Lung microvascular endothelial cell (primary cell): ENCODE measurements at regions not wholly inside any gene's neighbourhood (a gene's known extent, or its start where the extent isn't known, plus 50 kb on each side); places are given as distances from the start of the nearest gene placed in this dataset.

ENCODE experiments used
- DNase-seq, 2 donors: peaks; one replicate each; pipeline versions ENCODE4 v3.0.0 to v3.0.0-alpha.2; 2010; ENCODE audit warnings: low read depth in 2 of 2

DNA sequence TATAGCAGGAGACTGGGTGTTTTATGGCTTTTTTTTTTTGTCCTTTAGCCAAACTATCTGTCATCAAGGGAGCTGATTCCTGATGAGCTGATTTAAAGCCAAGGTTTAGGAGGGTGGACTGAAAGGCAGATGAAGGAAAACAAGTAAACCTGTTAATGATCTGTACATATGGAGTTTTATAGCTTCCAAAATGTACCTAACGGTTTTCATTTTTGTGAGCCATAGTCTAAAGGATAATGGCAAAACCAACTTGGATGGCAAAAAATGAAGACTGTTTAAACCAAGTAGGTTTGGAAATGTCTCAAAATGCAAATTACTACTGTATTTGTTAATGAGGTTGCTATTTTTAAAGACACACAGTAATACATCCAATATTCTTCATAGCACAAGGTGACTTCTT lies 281.5 kb downstream of the YTHDC2 start:
- no peak for DNase-seq

DNA sequence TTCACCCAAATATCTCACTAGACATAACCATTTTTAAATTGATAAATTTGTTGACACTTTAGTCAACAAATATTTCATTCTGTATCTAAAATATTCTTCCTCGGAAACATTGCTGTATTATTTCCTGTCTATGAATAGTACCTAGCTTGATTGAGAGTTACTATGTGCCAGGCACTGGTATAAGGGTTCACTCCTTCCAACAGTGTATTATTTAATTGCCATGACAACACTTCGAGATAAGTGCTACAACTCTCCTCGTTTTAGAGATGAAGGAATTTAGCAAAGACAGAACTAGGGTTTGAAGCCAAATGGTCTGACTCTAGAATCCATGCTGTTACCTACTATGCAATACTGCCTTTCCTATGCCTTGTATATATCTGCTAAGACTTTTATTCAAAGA lies 287.2 kb downstream of the YTHDC2 start:
- no peak for DNase-seq

GRCh38 chr5:113804264-113804663 lies 290.8 kb downstream of the YTHDC2 start:
- peak in 1 of 2 donors; percentile 14 for DNase-seq

DNA sequence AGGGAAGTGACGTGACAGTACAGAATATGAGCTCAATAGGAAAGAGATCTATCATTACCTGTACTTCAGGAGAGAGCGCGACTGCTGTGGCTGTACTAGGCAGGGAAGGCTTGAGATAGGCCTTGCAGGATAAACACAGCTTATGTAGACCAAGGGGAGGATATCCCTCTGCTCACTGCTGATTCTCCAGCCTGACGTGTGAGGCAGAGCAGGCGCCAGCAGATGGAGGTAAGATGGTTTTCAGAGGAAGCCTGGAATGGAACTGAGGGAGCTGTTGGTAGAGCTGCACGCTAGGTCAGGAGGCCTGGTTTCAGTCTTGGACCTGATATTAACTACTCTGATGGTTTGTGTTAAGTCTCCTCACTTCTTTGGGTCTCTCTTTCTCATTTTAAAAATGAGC lies 291.4 kb downstream of the YTHDC2 start:
- DNase-seq = no peak

- peak; percentile 41 to 68 for DNase-seq
Measured at GRCh38 chr5:113806250-113806649, 292.8 kb downstream of the YTHDC2 start.

DNA sequence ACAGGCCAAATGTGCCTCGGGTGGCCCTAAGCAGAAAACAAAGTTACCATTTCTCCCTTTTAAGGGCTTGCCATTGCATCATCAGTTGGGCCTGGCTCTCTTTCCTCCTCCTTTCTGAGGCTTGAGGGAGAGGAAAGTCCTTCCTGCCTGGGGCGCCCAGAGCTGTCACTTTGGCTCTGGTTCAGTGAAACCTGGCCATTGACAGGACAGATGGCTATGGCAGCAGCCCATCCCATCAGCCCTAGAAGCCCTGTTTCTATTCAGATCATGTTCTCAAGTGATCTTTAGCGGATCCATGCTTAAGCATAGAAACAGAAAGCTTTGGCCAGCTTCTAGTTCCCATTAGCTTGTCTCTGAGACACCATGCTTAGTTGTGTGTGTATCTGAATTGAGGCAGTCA lies 293.4 kb downstream of the YTHDC2 start:
- DNase-seq = peak in 1 of 2 donors; percentile 20

DNA sequence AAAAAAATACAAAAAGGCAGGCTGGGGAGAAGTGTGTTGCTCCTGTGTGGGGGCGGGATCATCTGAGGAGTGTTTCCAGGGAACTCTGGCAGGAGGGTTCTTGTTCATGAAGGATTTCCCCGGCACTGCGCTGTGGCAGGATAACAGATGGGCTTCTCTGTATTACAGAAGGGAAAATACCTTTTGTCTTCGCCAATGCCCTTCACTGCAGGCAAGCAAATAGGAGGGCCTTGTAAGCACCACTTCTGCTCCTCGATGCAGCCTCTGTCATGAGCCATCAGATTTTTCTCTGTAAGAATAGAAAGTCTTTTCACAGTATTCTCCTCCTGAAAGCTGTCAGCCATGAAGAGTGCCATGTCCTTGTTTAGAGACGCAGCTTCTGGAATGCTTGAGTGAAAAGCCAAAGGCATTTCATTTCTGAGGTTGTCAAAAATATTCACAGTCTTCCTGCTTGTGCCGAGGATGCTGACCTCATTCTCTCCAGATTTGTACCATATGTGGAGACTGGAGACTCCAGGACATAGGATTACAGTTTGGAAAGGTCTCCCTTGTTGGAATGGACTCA lies 294.0 kb downstream of the YTHDC2 start:
- DNase-seq = peak in 1 of 2 donors; percentile 22

DNA sequence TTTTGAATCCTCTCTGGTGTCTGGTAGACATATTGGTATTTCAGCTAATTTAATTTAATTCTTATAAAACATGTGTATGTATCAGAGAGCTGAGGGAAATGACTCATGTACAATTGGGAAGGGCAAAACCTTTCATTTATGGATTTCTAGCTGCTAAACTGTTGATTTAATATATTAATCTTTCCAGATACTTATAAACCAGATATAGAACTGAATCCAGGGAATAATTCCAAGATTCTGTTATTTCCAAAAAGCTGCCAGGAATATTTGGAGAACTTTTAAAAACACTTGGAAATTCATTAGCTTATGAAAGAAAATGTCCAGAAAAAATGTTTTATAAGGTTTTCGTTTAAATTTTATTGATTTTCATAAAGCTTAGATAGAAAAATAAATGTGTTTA lies 295.5 kb downstream of the YTHDC2 start:
- DNase-seq = no peak

- DNase-seq = no peak
Measured at GRCh38 chr5:113809626-113810025, 296.1 kb downstream of the YTHDC2 start.

- DNase-seq = no peak
Measured at GRCh38 chr5:113813466-113813865, 300.0 kb downstream of the YTHDC2 start.

GRCh38 chr5:113817683-113818082 lies 304.2 kb downstream of the YTHDC2 start:
- no peak for DNase-seq

GRCh38 chr5:113823696-113824095 lies 310.2 kb downstream of the YTHDC2 start:
- no peak for DNase-seq

GRCh38 chr5:113824307-113824706 lies 310.8 kb downstream of the YTHDC2 start:
- no peak for DNase-seq

- DNase-seq = no peak
Measured at GRCh38 chr5:113825176-113825575, 311.7 kb downstream of the YTHDC2 start.

GRCh38 chr5:113846941-113847340 lies 333.4 kb downstream of the YTHDC2 start:
- DNase-seq = no peak

GRCh38 chr5:113864437-113864836 lies 350.9 kb downstream of the YTHDC2 start:
- DNase-seq = no peak

DNA sequence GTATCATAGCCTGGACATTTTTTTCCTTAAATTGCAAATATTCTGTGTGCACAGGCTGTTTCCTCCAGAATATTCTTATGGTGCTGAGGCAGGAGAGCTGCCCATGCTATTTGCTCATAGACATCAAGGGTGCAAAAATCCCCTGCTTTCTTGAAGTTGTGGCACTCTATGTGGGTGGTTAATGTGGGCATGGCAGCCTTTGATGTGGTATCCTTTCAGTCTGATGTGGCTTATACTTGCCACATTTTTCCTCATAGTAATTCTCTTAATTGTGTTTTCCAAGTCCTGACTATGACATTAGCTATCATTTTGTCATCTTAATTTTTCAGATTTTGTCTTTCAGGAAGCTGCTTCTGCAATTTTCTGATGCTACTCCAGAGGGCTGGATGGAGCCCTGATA lies 353.3 kb downstream of the YTHDC2 start:
- DNase-seq = no peak

GRCh38 chr5:113869611-113870010 lies 356.1 kb downstream of the YTHDC2 start:
- no peak for DNase-seq

DNA sequence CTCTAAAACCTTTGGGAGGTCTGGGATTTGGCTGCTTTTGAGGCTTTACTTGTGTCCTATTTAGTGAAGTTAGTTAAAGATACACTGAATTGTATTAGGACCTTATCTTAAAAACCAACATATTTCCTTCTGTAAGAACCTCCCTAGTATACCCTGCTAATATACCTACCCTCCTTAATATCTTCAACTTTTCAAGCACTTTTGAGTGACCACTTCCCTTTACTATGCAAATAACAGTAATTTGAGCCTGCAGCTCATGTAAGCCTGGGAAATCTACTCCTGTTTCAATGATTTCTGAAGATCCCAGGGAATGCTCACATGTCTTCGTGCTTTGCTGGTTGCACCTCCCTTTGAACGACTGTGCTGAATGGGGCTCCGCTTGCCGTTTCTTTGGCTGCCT lies 358.5 kb downstream of the YTHDC2 start:
- no peak for DNase-seq

DNA sequence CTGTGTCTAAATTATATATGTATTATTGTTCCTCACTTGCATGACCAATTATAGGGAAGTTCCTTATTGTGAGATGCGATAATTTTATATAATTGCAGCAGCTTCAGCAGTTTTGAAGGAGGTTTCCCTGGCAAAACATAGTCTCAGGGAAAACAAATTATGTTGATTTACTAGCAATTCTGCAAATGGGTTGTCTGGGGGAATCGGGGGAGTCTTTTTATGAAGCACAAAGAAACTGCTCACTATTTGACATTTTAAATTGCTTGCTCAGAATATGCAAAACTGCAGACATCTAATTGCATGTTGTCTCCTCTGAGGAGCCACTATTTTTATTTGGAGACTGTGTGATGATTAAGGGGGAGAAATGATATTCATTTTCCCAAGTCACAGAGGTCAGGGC lies 361.6 kb downstream of the YTHDC2 start:
- no peak for DNase-seq

DNA sequence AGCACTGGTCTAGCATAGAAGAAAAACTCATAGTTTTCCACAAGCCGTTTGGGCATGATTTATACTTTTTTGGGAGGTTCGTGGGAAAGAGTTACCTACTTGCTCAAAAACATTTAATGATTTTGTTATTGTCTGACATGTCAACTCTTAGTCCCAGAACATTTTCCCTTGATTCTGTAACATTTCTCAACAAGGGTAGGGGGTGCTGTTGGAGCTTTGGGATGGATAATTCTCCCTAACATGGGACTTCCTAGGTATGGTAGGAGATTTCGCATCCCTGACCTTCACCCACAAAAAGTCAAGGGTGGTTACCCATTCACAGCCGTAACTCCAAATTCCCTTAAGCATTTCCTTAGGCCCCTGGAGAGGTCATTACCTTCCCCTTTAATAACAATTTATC lies 378.0 kb downstream of the YTHDC2 start:
- no peak for DNase-seq

DNA sequence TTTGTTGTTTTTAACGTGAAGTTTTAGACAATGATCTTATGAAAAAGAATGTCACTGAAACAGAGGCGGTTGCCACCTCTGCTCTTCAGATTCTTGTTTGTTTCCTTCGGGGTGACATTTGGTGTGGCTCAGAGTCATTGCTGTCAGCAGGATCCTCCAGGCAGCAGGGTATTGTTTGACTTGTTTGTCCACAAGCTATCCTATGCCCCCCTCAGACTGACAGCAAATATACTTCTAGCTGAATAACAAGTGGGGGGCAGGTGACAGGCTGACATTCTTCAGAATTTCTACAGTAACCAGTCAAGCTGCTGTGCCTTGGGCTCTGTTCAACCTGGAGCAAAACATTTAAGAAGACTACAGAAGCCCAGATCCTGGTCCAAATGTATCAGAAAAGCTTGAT lies 383.3 kb downstream of the YTHDC2 start:
- no peak for DNase-seq

DNA sequence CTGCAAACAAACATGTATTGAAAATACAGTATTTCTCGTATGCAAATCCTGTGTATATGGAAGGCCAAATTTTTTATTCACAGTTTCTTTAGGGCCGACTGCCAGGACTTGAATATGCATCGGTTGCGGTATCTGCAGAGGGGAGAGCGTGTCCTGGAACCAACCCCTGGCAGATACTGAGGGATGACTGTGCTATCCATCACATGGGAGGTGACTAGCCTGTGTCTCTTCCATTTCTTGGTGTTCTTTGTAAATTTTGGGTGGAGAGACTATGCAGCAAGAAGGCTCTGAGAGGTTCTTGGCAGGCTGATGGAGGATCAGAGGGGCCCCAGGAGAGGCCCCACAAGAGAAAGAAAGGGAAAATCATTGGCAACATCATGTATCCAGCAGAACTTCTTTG lies 384.3 kb downstream of the YTHDC2 start:
- DNase-seq = no peak

DNA sequence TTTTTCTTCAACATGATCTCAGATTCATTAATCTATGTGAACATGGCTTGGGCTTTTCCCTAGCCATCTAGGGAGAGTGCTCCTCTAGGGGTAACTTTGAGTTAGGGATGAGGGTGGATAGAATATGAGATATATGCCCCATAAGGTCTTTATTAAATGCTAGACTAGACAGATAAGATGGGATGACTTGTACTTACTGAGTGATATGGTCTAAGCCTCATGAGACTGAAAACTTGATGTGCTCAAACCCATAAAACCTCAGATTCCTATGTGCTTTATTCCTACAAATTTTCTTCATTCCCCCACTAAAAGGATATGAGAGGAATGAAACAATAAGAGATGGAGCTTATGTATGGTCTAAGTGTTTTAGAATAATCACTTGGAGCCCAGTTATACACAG lies 386.6 kb downstream of the YTHDC2 start:
- DNase-seq = no peak
